Pancreas (tissue), 10 donors: ENCODE measurements at regions not wholly inside any gene's neighbourhood (a gene's known extent, or its start where the extent isn't known, plus 50 kb on each side); places are given as distances from the start of the nearest gene placed in this dataset.

Experiments used
- ATAC-seq, 4 donors: fragments of 200-7000 bp; cut with Tn5 transposase; one replicate each; pipeline versions ENCODE4 v1.8.0 to v1.9.1; 2020; ENCODE audit warnings: mild to moderate bottlenecking in 4 of 4, moderate library complexity in 4 of 4
- DNase-seq, 6 donors: peaks; one replicate each; pipeline ENCODE4 v3.0.0-alpha.2; 2020
- FAIRE-seq: peaks from 2 replicates; lab custom pipeline; 2012; peaks lifted over from hg19 to GRCh38; lab: Jason Lieb, UNC
- H3K27ac ChIP-seq, 4 donors: fragments of 200-600 bp; sonication (generic); 1 replicate in 3 of 4; 2 replicates in 1 of 4; pipeline versions ENCODE4 v1.5.0 to v1.8.0; 2020
- H3K27me3 ChIP-seq, 4 donors: fragments of 200-600 bp; one replicate each; pipeline ENCODE4 v1.8.0; 2021
- H3K36me3 ChIP-seq, 3 donors: fragments of 200-600 bp; sonication (generic) in 1 of 3; one replicate each; pipeline versions ENCODE4 v1.5.0 to v1.8.0; 2020 to 2021
- H3K4me1 ChIP-seq, 3 donors: fragments of 200-600 bp; one replicate each; pipeline ENCODE4 v1.8.0; 2021
- H3K4me3 ChIP-seq, 4 donors: fragments of 200-600 bp; sonication (generic) in 2 of 4; one replicate each; pipeline versions ENCODE4 v1.5.0 to v1.8.0; 2020 to 2021
- H3K9me3 ChIP-seq, 4 donors: fragments of 200-600 bp; one replicate each; pipeline ENCODE4 v1.8.0; 2021
- CTCF ChIP-seq, 4 donors: fragments of 200-600 bp; sonication (generic) in 3 of 4; IDR thresholded peaks; one replicate each; pipeline versions ENCODE4 v1.5.0 to v1.8.0; 2021; ENCODE audit warnings: antibody characterized with exemption in 4 of 4
- WGBS, 2 donors: extraction: QIAGEN DNeasy Blood & Tissue Kit; methylation state at CpG; one replicate each; pipeline ENCODE4 v1.1.7; 2013; 5-methylcytosine and 5-hydroxymethylcytosine counted together
- intact Hi-C, 3 donors: fragments of 100-400 bp; cut with DNase I; formaldehyde crosslinking; loops; one replicate each; pipeline versions ENCODE4 v1.11.1 to v1.14.2; 2022
- donor health status: healthy with polysubstance abuse.
- donor health status: DM: no; HTN: no; CAD: no; lungs with moderate emphysema.
- donor health status: DM: no; HTN: no; CAD: no.
- donor health status: control.
- donor health status: control.
- donor health status: Bipolar disorder and iron deficiency.
- donor health status: DM: yes; HTN: yes; CAD: no.
- donor health status: DM: no; HTN: no; CAD: no.
- donor health status: DM: no; HTN: no; CAD: no.
- donor health status: DM: yes; HTN: yes; CAD: no.

DNA sequence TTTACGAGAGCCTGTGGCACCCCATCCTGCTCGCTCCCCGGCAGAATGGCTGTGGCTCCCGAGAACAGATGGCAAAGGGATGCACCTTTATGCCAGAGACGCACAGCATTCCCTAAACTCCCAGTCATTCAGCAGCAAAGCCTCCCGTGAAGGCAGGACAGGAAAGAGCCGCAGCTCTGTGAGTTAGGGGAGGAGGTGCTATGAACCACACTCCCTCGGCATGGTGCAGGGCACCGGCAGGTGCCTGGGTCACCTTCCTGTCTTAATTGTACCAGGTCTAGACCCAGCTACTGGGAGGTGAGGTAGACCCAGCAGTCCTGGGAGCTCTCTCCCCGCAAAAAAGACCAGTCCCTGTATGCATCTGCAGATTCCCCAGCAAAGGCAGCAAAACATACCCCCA, 149.8 kb downstream of the TWIST2 start:
- no peaks in the 10 kb centered on the region for H3K9me3 ChIP-seq
- intact Hi-C loops = no loop called here
- FAIRE-seq (no peak), ATAC-seq (no peak), DNase-seq (no peak)
- H3K27me3 ChIP-seq = no peaks in the 10 kb centered on the region
- WGBS, 2 donors = 65 to 80% methylated on average over 10 of the region's 10 CpGs
- H3K4me1 ChIP-seq = no peaks in the 10 kb centered on the region
- H3K36me3 ChIP-seq = no peaks in the 10 kb centered on the region
- no peak overlapping the region for H3K27ac ChIP-seq
- TF ChIP-seq CTCF (IDR thresholded peaks at IDR 0.05) = no peak
- no peak overlapping the region for H3K4me3 ChIP-seq
